ENCODE measurements at regions not wholly inside any gene's neighbourhood (a gene's known extent, or its start where the extent isn't known, plus 50 kb on each side); places are given as distances from the start of the nearest gene placed in this dataset.

DNA sequence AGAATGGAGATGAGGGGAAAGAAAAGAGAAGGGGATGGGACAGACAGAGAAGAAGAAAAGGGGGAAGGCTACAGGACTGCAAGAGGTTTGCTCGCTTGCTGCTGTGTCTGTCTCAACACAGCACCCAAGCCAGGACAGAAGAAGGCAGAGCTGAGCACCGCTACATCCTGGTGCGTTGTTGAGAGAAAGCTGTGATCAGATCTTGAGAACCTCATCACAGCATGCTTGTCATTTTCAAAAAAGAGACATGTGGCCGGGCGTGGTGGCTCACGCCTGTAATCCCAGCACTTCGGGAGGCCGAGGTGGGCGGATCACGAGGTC is 110.9 kb downstream of the NXNL2 start:
- Mint-ChIP-seq H3K4me3 (no peak overlapping the region), H3K27me3 (no peaks in the 10 kb centered on the region), H3K9me3 (no peaks in the 10 kb centered on the region), H3K27ac (no peak overlapping the region), H3K4me1 (no peaks in the 10 kb centered on the region), H3K36me3 (ENCODE audit: low read depth) (no peaks in the 10 kb centered on the region)
- ChIA-PET CTCF (no interaction called here), POLR2A (no interaction called here)
- no peak for DNase-seq

DNA sequence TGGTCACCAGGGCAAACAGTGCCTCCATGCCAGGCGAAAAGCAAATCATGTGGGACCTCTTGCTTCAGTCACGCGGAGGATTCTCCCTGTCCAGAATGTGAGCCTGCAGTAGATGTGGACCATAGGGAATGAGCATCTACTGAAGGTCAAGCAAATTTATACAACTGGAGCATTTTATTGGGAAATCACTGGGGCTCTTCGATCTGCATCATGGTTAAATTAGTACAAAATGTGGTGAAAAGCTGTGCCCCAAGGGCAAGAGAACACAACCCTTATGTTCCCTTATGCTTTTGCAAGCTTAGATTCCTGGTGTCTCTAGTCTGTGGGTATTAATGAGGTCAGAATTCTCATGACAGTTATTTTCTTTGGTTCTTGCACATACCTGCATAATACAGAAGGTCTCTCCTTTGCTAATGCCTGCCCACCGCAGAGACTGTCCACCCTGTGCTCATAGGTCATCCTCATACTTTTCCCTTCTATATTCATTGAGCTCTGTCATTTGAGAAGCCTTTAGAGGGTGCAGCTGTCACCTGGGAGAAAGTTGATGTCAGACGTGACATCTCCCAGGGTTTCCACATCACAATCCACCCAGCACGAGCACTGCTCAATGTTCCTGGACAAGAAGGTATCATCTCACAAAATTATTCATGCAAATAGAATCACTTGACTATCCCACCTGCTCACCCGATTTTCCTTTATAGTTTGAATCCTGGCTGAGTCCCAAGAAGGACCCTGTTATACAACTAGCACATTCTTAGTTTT is 111.7 kb downstream of the NXNL2 start:
- no peaks in the 10 kb centered on the region for H3K27me3 Mint-ChIP-seq
- H3K4me3 Mint-ChIP-seq, result no peak overlapping the region
- ChIA-PET CTCF (no interaction called here), POLR2A (no interaction called here)
- no peaks in the 10 kb centered on the region for H3K36me3 Mint-ChIP-seq (ENCODE audit: low read depth)
- no peaks in the 10 kb centered on the region for H3K4me1 Mint-ChIP-seq
- no peaks in the 10 kb centered on the region for H3K9me3 Mint-ChIP-seq
- DNase-seq, result no peak
- H3K27ac Mint-ChIP-seq, result no peak overlapping the region

DNA sequence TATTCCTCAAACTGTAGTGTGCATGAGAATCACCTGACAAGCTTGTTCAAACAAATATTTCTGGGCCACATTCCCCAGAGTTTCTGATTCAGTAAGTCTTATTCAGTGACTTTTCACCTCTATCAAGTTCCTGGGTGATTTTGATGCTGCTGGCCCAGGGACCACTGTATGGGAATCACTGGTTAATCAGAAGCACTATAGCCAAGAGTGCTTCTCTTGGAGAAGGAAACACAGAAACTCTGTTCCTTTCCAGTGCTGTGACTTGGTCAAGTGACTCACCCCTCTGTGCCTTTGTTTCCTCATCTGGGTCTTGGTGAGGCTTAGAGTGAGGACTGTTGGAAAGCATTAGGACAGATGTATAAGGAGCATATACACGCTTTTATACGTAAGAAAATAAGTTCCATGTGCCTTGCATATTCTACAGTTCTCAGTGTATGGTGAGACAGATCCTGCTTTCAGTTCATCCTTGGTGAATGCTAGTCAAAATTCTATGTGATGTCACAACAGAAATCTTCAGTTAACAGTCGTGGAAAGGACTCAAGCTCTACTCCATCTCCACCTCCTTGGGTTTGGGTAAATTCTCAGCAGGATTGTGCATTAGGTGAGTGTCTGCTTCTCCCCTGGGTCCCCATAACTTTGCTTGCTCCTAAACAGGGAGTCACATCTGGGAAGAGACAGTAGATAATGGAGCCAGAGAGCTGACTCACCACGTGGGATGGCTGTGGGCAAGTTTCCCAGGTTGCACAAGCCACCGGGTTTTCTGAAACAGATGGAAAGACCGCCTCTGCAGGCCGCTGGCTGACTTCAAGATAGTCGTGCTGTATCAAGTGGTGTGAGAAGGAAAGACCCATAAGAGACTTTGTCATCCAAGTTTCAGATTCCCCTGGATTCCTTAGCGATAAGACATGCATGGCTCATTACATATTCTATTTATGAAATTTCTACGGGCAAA is 117.0 kb downstream of the NXNL2 start:
- H3K4me1 Mint-ChIP-seq, result no peaks in the 10 kb centered on the region
- CTCF ChIA-PET, result no interaction called here
- POLR2A ChIA-PET, result no interaction called here
- H3K4me3 Mint-ChIP-seq, result no peak overlapping the region
- H3K36me3 Mint-ChIP-seq (ENCODE audit: low read depth), result no peaks in the 10 kb centered on the region
- DNase-seq, result no peak
- H3K9me3 Mint-ChIP-seq, result no peaks in the 10 kb centered on the region
- H3K27me3 Mint-ChIP-seq, result peaks cover 3% of the 10 kb centered on the region
- no peak overlapping the region for H3K27ac Mint-ChIP-seq

DNA sequence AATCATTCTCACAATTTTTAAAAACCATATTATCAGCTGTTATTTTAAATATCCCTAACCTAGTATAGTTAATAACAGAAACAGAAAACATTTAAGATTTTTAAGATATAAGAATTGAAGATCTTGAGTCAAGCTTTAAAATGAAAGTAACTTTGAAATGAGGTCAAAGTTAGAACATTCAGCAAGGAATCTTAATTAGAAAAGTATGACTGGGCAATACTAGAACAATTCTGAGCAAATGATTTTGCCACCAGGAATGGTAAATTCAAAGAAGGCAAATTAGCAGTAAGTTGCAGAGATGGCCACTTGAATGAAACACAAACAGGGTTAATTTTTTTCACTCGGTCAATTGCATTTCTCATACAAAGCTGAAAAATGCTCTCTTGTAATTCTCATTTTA is 117.9 kb downstream of the NXNL2 start:
- CTCF ChIA-PET, result no interaction called here
- Mint-ChIP-seq H3K9me3 (no peaks in the 10 kb centered on the region), H3K36me3 (ENCODE audit: low read depth) (no peaks in the 10 kb centered on the region), H3K27ac (no peak overlapping the region), H3K27me3 (peaks cover 3% of the 10 kb centered on the region), H3K4me1 (no peaks in the 10 kb centered on the region), H3K4me3 (no peak overlapping the region)
- POLR2A ChIA-PET, result no interaction called here
- DNase-seq, result no peak

DNA sequence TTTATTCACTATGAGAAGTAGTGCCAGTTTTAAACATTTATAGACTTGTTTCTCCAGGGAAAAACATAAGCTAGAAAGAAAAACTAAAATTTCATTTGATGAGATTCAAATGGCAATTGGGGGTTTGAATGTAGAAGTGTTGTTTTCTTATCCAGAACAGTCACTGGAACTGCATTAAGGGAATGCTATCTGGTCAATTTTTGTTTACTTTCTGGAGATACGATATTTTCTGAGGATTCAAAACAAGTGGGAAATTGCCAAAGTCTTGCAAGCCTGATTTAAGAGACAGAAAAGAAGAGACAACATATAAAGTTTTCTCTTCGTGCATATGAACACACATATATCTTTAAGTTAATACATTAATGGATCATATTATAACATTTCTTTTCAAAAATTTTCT is 118.4 kb downstream of the NXNL2 start:
- no peak overlapping the region for H3K27ac Mint-ChIP-seq
- no peaks in the 10 kb centered on the region for H3K36me3 Mint-ChIP-seq (ENCODE audit: low read depth)
- H3K9me3 Mint-ChIP-seq, result no peaks in the 10 kb centered on the region
- no peak overlapping the region for H3K4me3 Mint-ChIP-seq
- ChIA-PET POLR2A (no interaction called here), CTCF (no interaction called here)
- no peaks in the 10 kb centered on the region for H3K4me1 Mint-ChIP-seq
- DNase-seq, result no peak
- peaks cover 3% of the 10 kb centered on the region for H3K27me3 Mint-ChIP-seq

DNA sequence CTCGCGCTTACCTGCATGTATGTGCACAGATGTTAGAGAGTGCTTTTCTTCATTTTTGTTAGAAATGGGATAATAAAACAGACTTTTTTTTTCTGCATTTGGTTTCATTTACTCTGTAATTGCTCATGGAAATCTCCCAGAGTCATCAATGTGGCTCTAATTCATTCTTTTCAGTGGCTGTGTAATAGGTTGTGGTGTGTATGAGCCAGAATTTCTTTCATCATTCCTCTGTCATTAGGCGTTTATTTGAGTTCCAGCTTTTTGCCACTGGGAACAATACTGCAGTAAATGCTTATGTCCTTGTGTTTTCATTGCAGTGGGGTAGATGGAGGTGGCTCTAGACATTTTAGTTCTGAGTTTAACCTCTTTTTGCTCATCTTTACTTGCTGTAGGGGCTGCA is 118.9 kb downstream of the NXNL2 start:
- no peak for DNase-seq
- Mint-ChIP-seq H3K4me1 (no peaks in the 10 kb centered on the region), H3K27ac (no peak overlapping the region), H3K9me3 (no peaks in the 10 kb centered on the region), H3K4me3 (no peak overlapping the region), H3K36me3 (ENCODE audit: low read depth) (no peaks in the 10 kb centered on the region), H3K27me3 (peaks cover 3% of the 10 kb centered on the region)
- CTCF ChIA-PET, result no interaction called here
- POLR2A ChIA-PET, result no interaction called here

DNA sequence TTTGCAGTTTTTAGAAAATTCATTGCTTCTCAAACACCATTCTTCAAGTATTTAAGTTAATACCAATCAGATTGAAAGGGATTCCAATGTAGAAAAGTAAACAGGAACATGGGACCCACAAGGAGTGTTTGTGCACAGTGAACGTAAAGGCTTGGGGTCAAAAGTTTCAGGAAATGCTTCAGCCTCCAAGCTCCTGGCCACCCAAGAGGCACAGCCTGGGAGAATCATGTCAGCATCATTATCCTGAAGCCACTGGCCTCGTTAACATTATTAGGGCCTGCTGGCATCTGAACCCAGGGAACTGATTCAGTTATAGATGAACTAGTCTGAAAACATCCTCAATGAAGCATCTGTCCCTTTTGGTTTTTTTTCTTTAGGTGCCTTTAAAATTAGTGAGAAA is 122.9 kb downstream of the NXNL2 start:
- Mint-ChIP-seq H3K9me3 (no peaks in the 10 kb centered on the region), H3K27me3 (peaks cover 3% of the 10 kb centered on the region)

DNA sequence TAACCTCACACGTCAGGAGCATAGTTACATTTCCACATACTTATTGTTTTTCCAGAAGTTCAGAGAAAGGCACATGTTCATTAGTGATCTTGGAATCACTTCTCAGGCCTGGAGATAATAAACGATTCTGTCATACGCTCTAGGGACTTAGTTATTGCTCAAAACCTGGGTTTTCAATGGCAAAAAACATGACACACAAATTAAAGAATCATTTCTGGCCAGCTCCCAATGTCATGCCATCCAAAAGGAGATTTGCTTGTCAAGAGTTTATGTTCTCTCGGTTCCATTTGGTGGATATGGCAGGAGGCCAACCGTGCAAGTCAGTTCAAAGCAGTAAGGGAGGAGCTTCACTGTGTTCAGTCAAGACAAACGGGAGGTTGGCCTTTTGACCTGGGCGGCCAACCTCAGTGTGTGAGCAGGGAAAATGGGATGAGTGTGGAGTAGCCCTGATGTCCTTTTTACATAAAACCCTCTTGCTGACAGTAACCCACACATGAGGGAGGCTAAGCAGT is 123.4 kb downstream of the NXNL2 start:
- Mint-ChIP-seq H3K4me1 (no peaks in the 10 kb centered on the region), H3K27me3 (peaks cover 3% of the 10 kb centered on the region), H3K27ac (no peak overlapping the region), H3K36me3 (ENCODE audit: low read depth) (no peaks in the 10 kb centered on the region), H3K4me3 (no peak overlapping the region), H3K9me3 (no peaks in the 10 kb centered on the region)
- ChIA-PET CTCF (no interaction called here), POLR2A (no interaction called here)
- no peak for DNase-seq

More for the DNA sequence above, 122.9 kb downstream of the NXNL2 start:
- Mint-ChIP-seq H3K27ac (no peak overlapping the region), H3K4me1 (no peaks in the 10 kb centered on the region), H3K36me3 (ENCODE audit: low read depth) (no peaks in the 10 kb centered on the region), H3K4me3 (no peak overlapping the region)
- POLR2A ChIA-PET, result no interaction called here
- no peak for DNase-seq
- CTCF ChIA-PET, result no interaction called here

DNA sequence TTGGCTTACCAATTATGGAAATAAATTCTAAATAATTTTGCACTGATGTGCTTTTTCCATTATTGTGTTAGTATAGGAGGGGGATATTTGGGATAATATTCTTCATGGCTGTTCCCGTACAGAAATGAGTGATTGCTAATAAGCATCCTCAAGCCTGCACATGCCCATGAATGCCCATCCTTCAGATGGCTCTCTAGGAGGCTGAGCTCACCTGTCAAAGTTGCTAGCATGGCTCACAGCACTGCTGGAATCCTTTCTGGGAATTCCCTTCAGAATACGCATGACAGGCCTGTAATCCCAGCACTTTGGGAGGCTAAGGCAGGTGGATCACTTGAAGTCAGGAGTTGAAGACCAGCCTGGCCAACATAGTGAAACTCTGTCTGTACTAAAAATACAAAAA is 124.1 kb downstream of the NXNL2 start:
- POLR2A ChIA-PET, result no interaction called here
- H3K27me3 Mint-ChIP-seq, result peaks cover 3% of the 10 kb centered on the region
- no peaks in the 10 kb centered on the region for H3K4me1 Mint-ChIP-seq
- CTCF ChIA-PET, result no interaction called here
- H3K27ac Mint-ChIP-seq, result no peak overlapping the region
- DNase-seq, result no peak
- no peak overlapping the region for H3K4me3 Mint-ChIP-seq
- H3K9me3 Mint-ChIP-seq, result no peaks in the 10 kb centered on the region
- no peaks in the 10 kb centered on the region for H3K36me3 Mint-ChIP-seq (ENCODE audit: low read depth)

DNA sequence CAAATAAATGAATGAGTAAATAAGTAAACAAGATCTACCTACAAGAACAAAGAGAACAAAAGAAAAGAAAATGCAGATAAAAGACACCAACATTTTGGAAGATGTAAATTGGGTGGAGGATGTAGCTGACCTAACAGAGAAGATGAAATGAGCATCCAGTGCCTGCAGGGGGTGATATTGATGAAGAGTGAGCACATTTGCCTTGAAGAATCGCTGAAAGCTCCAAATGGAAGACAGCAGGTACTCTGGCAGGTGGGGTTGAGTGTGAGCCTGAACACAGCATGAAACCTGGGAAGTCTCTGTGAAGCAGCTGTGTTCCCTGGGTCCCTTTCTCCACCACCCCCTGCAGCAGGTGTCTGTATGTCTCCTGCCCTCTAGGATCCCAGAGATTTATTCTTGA is 125.6 kb downstream of the NXNL2 start:
- Mint-ChIP-seq H3K27ac (no peak overlapping the region), H3K9me3 (no peaks in the 10 kb centered on the region), H3K4me1 (no peaks in the 10 kb centered on the region), H3K4me3 (no peak overlapping the region), H3K27me3 (peaks cover 3% of the 10 kb centered on the region), H3K36me3 (ENCODE audit: low read depth) (no peaks in the 10 kb centered on the region)
- ChIA-PET POLR2A (no interaction called here), CTCF (interaction anchor here (1.0 kb wide), 1 partner anchor 340 kb away, joined by 3 read pairs; no protein-coding TSS in a partner anchor)
- DNase-seq, result no peak

DNA sequence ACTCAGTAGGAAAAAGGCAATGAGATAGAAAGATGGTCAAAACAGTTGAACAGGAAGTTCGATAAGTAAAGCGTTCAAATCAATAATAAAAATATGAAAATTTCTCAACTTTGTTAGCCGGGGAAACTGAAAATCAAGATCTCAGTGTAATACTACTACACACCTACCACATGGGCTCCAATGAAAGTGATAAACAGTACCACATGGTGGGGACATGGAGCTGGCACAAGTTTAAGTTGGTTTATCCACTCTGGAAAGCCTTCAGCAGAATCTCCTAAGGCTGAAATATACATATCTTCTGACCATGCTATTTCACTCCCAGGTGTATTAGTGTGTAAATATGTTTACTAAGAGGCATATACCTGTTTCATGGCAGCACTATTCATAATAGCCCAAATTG is 126.8 kb downstream of the NXNL2 start:
- POLR2A ChIA-PET, result no interaction called here
- H3K27ac Mint-ChIP-seq, result no peak overlapping the region
- peaks cover 3% of the 10 kb centered on the region for H3K27me3 Mint-ChIP-seq
- no peak overlapping the region for H3K4me3 Mint-ChIP-seq
- H3K4me1 Mint-ChIP-seq, result no peaks in the 10 kb centered on the region
- no peaks in the 10 kb centered on the region for H3K36me3 Mint-ChIP-seq (ENCODE audit: low read depth)
- DNase-seq, result no peak
- CTCF ChIA-PET, result no interaction called here
- H3K9me3 Mint-ChIP-seq, result no peaks in the 10 kb centered on the region

DNA sequence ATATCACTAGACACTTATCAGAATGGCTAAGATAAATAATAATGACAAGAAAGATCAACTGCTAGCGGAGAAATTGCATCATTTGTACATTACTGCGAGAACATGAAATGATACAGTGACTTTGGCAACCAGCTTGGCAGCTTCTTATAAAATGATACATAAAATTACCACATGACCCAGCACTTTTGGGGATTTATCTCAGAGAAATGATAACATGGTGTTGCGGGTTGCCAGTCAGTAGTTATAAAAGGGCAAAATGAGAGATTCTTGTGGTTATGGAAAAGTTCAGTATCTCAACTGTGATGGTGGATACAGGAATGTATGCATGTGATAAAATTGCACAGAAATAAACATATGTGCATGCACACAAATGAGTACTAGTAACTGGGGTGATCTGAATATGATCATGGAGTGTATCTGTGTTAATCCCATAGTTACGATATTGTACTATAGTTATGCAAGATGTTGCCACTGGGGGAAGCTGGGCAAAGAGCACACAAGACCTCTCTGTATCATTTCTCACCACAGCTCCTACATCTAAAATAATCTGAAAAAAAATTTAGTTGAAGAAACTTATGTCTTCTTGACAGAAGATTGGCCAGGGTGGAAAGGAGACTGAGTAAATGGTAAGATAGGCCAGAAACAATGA is 128.9 kb downstream of the NXNL2 start:
- H3K36me3 Mint-ChIP-seq (ENCODE audit: low read depth), result no peaks in the 10 kb centered on the region
- H3K27me3 Mint-ChIP-seq, result peaks cover 3% of the 10 kb centered on the region
- CTCF ChIA-PET, result no interaction called here

DNA sequence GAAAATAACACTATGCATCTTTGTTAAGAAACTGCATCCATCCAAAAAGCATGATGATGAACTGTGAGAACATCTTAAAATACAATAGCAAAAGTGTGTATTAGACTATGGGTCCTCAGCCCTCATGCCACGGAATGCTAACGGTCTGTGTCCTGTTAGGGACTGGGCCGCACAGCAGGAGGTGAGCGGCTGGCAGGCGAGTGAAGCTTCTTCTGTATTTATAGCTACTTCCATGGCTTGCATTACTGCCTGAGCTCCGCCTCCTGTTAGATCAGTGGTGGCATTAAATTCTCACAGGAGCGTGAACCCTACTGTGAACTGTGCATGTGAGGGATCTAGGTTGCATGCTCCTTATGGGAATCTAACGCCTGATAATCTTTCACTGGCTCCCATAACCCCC is 129.8 kb downstream of the NXNL2 start:
- POLR2A ChIA-PET, result no interaction called here
- Mint-ChIP-seq H3K27me3 (peaks cover 3% of the 10 kb centered on the region), H3K4me1 (no peaks in the 10 kb centered on the region), H3K4me3 (no peak overlapping the region), H3K9me3 (no peaks in the 10 kb centered on the region), H3K36me3 (ENCODE audit: low read depth) (no peaks in the 10 kb centered on the region), H3K27ac (no peak overlapping the region)
- no peak for DNase-seq
- CTCF ChIA-PET, result no interaction called here

More for the DNA sequence above, 128.9 kb downstream of the NXNL2 start:
- H3K4me1 Mint-ChIP-seq, result no peaks in the 10 kb centered on the region
- no peaks in the 10 kb centered on the region for H3K9me3 Mint-ChIP-seq
- POLR2A ChIA-PET, result no interaction called here
- DNase-seq, result no peak
- H3K27ac Mint-ChIP-seq, result no peak overlapping the region
- no peak overlapping the region for H3K4me3 Mint-ChIP-seq

Data from activated CD4-positive, alpha-beta memory T cell treated with anti-CD3 and anti-CD28 coated beads, Interleukin-2, amount 10 ng/mL, durations not matched to agents 7 days and 5 days (primary cell).